ENCODE measurements at regions not wholly inside any gene's neighbourhood (a gene's known extent, or its start where the extent isn't known, plus 50 kb on each side); places are given as distances from the start of the nearest gene placed in this dataset.

DNA sequence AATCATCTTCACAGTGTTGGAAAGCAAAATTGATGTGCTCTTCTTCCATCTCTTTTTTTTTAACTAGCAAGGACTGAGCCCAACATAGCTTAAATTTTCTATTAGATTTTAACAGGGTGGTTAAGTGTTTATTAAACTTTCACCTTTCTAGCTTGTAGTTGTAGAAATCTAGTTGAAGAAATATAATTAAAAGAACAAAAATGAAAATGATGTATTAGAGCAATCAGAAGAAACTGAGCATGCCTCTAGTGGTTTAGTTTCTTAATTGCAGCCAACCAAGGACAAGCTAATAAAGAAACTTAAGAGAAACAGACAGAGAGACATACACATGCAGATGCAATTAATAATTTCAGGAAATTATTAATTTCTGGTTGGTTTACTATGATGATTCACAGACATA is 673.0 kb upstream of the LMO3 start:
- TF ChIP-seq POLR2A (IDR thresholded peaks at IDR 0.05) = no peak
- TF ChIP-seq, protein P1, sequence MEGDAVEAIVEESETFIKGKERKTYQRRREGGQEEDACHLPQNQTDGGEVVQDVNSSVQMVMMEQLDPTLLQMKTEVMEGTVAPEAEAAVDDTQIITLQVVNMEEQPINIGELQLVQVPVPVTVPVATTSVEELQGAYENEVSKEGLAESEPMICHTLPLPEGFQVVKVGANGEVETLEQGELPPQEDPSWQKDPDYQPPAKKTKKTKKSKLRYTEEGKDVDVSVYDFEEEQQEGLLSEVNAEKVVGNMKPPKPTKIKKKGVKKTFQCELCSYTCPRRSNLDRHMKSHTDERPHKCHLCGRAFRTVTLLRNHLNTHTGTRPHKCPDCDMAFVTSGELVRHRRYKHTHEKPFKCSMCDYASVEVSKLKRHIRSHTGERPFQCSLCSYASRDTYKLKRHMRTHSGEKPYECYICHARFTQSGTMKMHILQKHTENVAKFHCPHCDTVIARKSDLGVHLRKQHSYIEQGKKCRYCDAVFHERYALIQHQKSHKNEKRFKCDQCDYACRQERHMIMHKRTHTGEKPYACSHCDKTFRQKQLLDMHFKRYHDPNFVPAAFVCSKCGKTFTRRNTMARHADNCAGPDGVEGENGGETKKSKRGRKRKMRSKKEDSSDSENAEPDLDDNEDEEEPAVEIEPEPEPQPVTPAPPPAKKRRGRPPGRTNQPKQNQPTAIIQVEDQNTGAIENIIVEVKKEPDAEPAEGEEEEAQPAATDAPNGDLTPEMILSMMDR (IDR thresholded peaks at IDR 0.05 in 8 of 11, conservative IDR thresholded peaks at IDR 0.05 in 3 of 11) = no peak
- TF ChIP-seq POLR2AphosphoS5 (IDR thresholded peaks at IDR 0.05) = no peak
- H3K9me3 ChIP-seq = peaks cover 0 to 7% (median 0%) of the 10 kb centered on the region in 8 donors
- no peaks in the 10 kb centered on the region for H3K36me3 ChIP-seq
- no peak overlapping the region for H3K27ac ChIP-seq
- no peak for DNase-seq
- H3K27me3 ChIP-seq (replicated peaks in 1 of 7) = no peaks in the 10 kb centered on the region
- intact Hi-C loops (cut with DNase I; ENCODE audit: low total_unique reads) = no loop called here
- no peak overlapping the region for H3K4me3 ChIP-seq
- H3K4me1 ChIP-seq = no peaks in the 10 kb centered on the region

DNA sequence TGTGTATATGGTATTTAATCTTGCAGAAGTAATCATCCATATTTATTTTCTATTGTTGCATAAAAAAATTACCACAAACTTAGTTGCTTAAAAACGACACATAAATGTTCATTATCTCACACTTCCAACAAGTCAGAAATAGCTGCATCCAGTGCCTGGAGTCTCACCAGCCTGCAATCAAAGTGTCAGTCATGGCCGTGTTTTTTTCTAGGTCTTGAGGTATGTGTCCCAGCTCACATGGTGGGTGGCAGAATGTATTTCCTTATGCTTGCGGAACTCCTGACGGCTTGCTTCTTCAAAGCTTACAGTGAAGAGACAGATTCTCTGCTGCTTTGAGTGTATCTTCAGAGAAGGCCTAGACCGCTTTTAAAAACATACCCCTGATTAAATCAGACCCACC is 670.2 kb upstream of the LMO3 start:
- Histone ChIP-seq H3K27me3 (replicated peaks in 1 of 7) (no peaks in the 10 kb centered on the region), H3K4me1 (no peaks in the 10 kb centered on the region), H3K4me3 (no peak overlapping the region), H3K27ac (no peak overlapping the region), H3K9me3 (peaks cover 0 to 7% (median 0%) of the 10 kb centered on the region in 8 donors), H3K36me3 (no peaks in the 10 kb centered on the region)
- TF ChIP-seq POLR2AphosphoS5 (IDR thresholded peaks at IDR 0.05) = no peak
- TF ChIP-seq POLR2A (IDR thresholded peaks at IDR 0.05) = no peak
- TF ChIP-seq, protein P1 (IDR thresholded peaks at IDR 0.05 in 8 of 11, conservative IDR thresholded peaks at IDR 0.05 in 3 of 11) = no peak
- WGBS, 5 donors = 86 to 95% (median 91%) methylated on average over 5 of the region's 5 CpGs
- intact Hi-C loops (cut with DNase I; ENCODE audit: low total_unique reads) = no loop called here
- no peak for DNase-seq

DNA sequence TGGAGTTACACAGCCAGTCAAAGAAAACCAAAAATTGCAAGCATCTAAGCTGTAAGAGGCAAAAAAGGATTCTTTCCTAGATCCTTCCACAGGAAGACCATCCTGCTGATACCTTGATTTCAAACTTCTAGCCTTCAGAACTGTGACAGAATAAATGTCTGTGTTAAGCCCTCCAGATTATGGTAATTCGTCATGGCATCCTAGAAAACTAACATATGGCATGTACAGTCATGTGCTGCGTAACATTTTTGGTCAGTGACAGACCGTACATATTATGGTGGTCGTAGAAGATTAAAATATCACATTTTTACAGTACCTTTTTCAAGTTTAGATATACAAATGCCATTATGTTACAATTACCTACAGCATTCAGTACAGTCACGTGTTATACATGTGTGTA is 660.9 kb upstream of the LMO3 start:
- Histone ChIP-seq H3K4me3 (no peak overlapping the region), H3K9me3 (peaks cover 0 to 17% (median under 1%) of the 10 kb centered on the region in 8 donors), H3K27ac (no peak overlapping the region), H3K36me3 (no peaks in the 10 kb centered on the region), H3K4me1 (no peaks in the 10 kb centered on the region), H3K27me3 (replicated peaks in 1 of 7) (no peaks in the 10 kb centered on the region)
- intact Hi-C loops (cut with DNase I; ENCODE audit: low total_unique reads) = no loop called here
- WGBS, 5 donors = 81 to 87% (median 84%) methylated on average over 5 of the region's 5 CpGs
- no peak for DNase-seq
- TF ChIP-seq POLR2AphosphoS5 (IDR thresholded peaks at IDR 0.05) = no peak
- TF ChIP-seq POLR2A (IDR thresholded peaks at IDR 0.05) = no peak
- TF ChIP-seq, protein P1 (IDR thresholded peaks at IDR 0.05 in 8 of 11, conservative IDR thresholded peaks at IDR 0.05 in 3 of 11) = no peak

DNA sequence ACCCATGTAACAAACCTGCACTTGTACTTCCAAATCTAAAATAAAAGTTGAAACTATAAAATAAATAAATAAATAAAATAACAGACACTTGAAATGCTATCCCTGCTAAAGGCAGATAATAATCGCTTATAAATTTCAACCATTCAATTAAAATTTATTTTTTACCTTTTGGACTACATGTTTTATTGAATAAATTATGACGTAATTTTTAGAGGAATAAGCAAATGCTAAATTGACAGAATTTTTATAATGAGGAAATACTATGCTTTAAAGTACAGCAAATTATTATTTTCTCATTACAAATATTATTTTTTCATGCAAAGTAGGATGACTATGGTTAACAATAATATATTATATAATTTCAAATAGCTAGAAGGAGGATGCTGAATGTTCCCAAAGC is 658.6 kb upstream of the LMO3 start:
- H3K9me3 ChIP-seq = peaks cover 0 to 17% (median 2%) of the 10 kb centered on the region in 8 donors
- TF ChIP-seq, protein P1 (IDR thresholded peaks at IDR 0.05 in 8 of 11, conservative IDR thresholded peaks at IDR 0.05 in 3 of 11) = no peak
- no peak for TF ChIP-seq POLR2A (IDR thresholded peaks at IDR 0.05)
- no peak overlapping the region for H3K27ac ChIP-seq
- H3K27me3 ChIP-seq (replicated peaks in 1 of 7) = no peaks in the 10 kb centered on the region
- H3K4me3 ChIP-seq = no peak overlapping the region
- H3K4me1 ChIP-seq = no peaks in the 10 kb centered on the region
- intact Hi-C loops (cut with DNase I; ENCODE audit: low total_unique reads) = no loop called here
- H3K36me3 ChIP-seq = no peaks in the 10 kb centered on the region
- no peak for DNase-seq
- 89 to 94% (median 90%) methylated on average over 2 of the region's 2 CpGs for WGBS, 5 donors

Data from spleen (tissue), 11 donors.